ENCODE measurements at regions not wholly inside any gene's neighbourhood (a gene's known extent, or its start where the extent isn't known, plus 50 kb on each side); places are given as distances from the start of the nearest gene placed in this dataset.

- TF ChIP-seq CTCF (IDR thresholded peaks at IDR 0.05) (no peak), POLR2AphosphoS5 (IDR thresholded peaks at IDR 0.05) (no peak), POLR2A (IDR thresholded peaks at IDR 0.05) (no peak)
These were observed 78.8 kb downstream of the C18orf54 start for GRCh38 chr18:54436501-54436900.
